ENCODE measurements at regions not wholly inside any gene's neighbourhood (a gene's known extent, or its start where the extent isn't known, plus 50 kb on each side); places are given as distances from the start of the nearest gene placed in this dataset.

GRCh38 chr6:169317441-169318202 is 64.0 kb upstream of the THBS2 start:
- Histone ChIP-seq H3K36me3 (ENCODE audit: control insufficient read depth in 2 of 2, extremely low read depth in 1 of 2, insufficient read depth in 2 of 2, low read length in 2 of 2) (no peaks in the 10 kb centered on the region), H2AFZ (ENCODE audit: control insufficient read depth, low read length) (no peak overlapping the region), H3K4me1 (ENCODE audit: control insufficient read depth, extremely low read depth, insufficient read depth, low read length) (peaks cover 32% of the 10 kb centered on the region), H4K20me1 (ENCODE audit: control insufficient read depth, extremely low read depth, insufficient read depth, low read length) (no peaks in the 10 kb centered on the region), H3K9me3 (ENCODE audit: control insufficient read depth, low read depth, low read length) (no peaks in the 10 kb centered on the region), H3K27ac (ENCODE audit: control insufficient read depth, insufficient read depth, low read length) (no peak overlapping the region), H3K27me3 (ENCODE audit: control insufficient read depth, extremely low read depth, insufficient read depth, low read length) (no peaks in the 10 kb centered on the region), H3K4me3 (ENCODE audit: control insufficient read depth in 2 of 3, extremely low read depth in 1 of 3, insufficient read depth in 2 of 3, low read depth in 1 of 3, low read length in 3 of 3) (no peak overlapping the region), H3K79me2 (ENCODE audit: control insufficient read depth, insufficient read depth, low read length) (no peaks in the 10 kb centered on the region), H3K4me2 (ENCODE audit: control insufficient read depth, extremely low read depth, insufficient read depth, low read depth, low read length) (no peak overlapping the region), H3K9ac (ENCODE audit: control insufficient read depth, extremely low read depth, insufficient read depth, low read length) (no peak overlapping the region), H3K9me1 (ENCODE audit: control insufficient read depth, extremely low read depth, insufficient read depth, low read length) (no peaks in the 10 kb centered on the region)
- no peak for FAIRE-seq
- DNase-seq (ENCODE audit: low read depth, low spot score): no peak
- TF ChIP-seq EZH2 (IDR thresholded peaks at IDR 0.05; ENCODE audit: low read length): no peak
- no peak for TF ChIP-seq CTCF (optimal IDR thresholded peaks at IDR 0.05 in 1 of 3, IDR thresholded peaks at IDR 0.05 in 1 of 3, conservative IDR thresholded peaks at IDR 0.05 in 1 of 3; ENCODE audit: extremely low read depth in 1 of 3, insufficient read depth in 2 of 3, low read length in 3 of 3)
- dilution Hi-C loops (cut with MboI; ENCODE audit: extremely low pct_ligation_motif_present, low sequenced_read_pairs): no loop called here

GRCh38 chr6:169316651-169317050 is 63.0 kb upstream of the THBS2 start:
- DNase-seq (ENCODE audit: low read depth, low spot score) (no peak), FAIRE-seq (no peak)
- Histone ChIP-seq H3K36me3 (ENCODE audit: control insufficient read depth in 2 of 2, extremely low read depth in 1 of 2, insufficient read depth in 2 of 2, low read length in 2 of 2) (no peaks in the 10 kb centered on the region), H3K27me3 (ENCODE audit: control insufficient read depth, extremely low read depth, insufficient read depth, low read length) (no peaks in the 10 kb centered on the region), H4K20me1 (ENCODE audit: control insufficient read depth, extremely low read depth, insufficient read depth, low read length) (no peaks in the 10 kb centered on the region), H3K9me3 (ENCODE audit: control insufficient read depth, low read depth, low read length) (no peaks in the 10 kb centered on the region), H2AFZ (ENCODE audit: control insufficient read depth, low read length) (no peak overlapping the region), H3K4me3 (ENCODE audit: control insufficient read depth in 2 of 3, extremely low read depth in 1 of 3, insufficient read depth in 2 of 3, low read depth in 1 of 3, low read length in 3 of 3) (no peak overlapping the region), H3K27ac (ENCODE audit: control insufficient read depth, insufficient read depth, low read length) (no peak overlapping the region), H3K9me1 (ENCODE audit: control insufficient read depth, extremely low read depth, insufficient read depth, low read length) (no peaks in the 10 kb centered on the region), H3K4me2 (ENCODE audit: control insufficient read depth, extremely low read depth, insufficient read depth, low read depth, low read length) (no peak overlapping the region), H3K9ac (ENCODE audit: control insufficient read depth, extremely low read depth, insufficient read depth, low read length) (no peak overlapping the region), H3K79me2 (ENCODE audit: control insufficient read depth, insufficient read depth, low read length) (no peaks in the 10 kb centered on the region), H3K4me1 (ENCODE audit: control insufficient read depth, extremely low read depth, insufficient read depth, low read length) (peaks cover 31% of the 10 kb centered on the region)
- no peak for TF ChIP-seq CTCF (optimal IDR thresholded peaks at IDR 0.05 in 1 of 3, IDR thresholded peaks at IDR 0.05 in 1 of 3, conservative IDR thresholded peaks at IDR 0.05 in 1 of 3; ENCODE audit: extremely low read depth in 1 of 3, insufficient read depth in 2 of 3, low read length in 3 of 3)
- no peak for TF ChIP-seq EZH2 (IDR thresholded peaks at IDR 0.05; ENCODE audit: low read length)
- dilution Hi-C loops (cut with MboI; ENCODE audit: extremely low pct_ligation_motif_present, low sequenced_read_pairs): no loop called here

Measured in keratinocyte (primary cell).